ENCODE measurements at regions not wholly inside any gene's neighbourhood (a gene's known extent, or its start where the extent isn't known, plus 50 kb on each side); places are given as distances from the start of the nearest gene placed in this dataset.

DNA sequence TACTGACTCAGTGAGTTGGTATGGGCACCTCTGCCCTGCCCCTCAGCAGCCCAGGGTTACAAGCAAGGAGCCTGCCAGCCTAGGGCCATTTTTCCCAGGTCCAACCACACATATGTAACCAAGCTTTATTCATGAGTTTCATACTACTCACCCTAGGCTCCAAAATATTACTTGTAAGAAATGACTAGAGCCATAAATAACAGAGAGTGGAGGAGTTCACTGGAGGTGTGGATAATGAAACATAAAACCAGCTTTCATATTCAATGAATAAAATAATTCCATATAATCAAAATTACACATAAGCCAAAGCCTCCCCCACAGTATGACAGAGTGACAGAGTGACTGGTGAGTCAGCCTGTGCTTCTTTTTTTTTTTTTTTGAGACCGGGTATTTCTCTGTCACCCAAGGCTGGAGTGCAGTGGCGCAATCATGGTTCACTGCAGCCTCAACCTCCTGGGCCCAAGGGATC lies 229.8 kb upstream of the SASH1 start:
- CTCF ChIA-PET, result no interaction called here
- DNase-seq (ENCODE audit: extremely low spot score), result no peak
- TF ChIP-seq, protein P1, sequence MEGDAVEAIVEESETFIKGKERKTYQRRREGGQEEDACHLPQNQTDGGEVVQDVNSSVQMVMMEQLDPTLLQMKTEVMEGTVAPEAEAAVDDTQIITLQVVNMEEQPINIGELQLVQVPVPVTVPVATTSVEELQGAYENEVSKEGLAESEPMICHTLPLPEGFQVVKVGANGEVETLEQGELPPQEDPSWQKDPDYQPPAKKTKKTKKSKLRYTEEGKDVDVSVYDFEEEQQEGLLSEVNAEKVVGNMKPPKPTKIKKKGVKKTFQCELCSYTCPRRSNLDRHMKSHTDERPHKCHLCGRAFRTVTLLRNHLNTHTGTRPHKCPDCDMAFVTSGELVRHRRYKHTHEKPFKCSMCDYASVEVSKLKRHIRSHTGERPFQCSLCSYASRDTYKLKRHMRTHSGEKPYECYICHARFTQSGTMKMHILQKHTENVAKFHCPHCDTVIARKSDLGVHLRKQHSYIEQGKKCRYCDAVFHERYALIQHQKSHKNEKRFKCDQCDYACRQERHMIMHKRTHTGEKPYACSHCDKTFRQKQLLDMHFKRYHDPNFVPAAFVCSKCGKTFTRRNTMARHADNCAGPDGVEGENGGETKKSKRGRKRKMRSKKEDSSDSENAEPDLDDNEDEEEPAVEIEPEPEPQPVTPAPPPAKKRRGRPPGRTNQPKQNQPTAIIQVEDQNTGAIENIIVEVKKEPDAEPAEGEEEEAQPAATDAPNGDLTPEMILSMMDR (IDR thresholded peaks at IDR 0.05; ENCODE audit: control extremely low read depth, extremely low read depth, low read depth, missing control alignments), result no peak
- POLR2A ChIA-PET, result no interaction called here

DNA sequence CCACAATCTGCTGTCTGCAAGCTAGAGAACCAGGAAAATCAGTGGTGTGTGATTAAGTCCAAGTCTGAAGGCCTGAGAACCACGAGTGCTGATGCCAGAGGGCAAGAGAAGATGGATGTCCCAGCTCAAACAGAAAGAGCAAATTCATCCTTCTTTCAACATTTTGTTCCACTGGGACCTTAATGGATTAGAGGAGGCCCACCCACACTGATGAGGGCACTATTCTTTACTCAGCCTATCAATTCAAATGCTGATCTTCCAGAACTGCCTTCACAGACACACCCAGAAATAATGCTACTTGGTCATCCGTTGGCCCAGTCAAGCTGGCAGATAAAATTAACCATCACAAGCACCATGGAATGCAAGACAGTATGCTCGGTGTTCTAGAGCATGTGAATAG lies 226.6 kb upstream of the SASH1 start:
- ChIA-PET CTCF (no interaction called here), POLR2A (no interaction called here)
- no peak for DNase-seq (ENCODE audit: extremely low spot score)
- TF ChIP-seq, protein P1 (IDR thresholded peaks at IDR 0.05; ENCODE audit: control extremely low read depth, extremely low read depth, low read depth, missing control alignments), result no peak

DNA sequence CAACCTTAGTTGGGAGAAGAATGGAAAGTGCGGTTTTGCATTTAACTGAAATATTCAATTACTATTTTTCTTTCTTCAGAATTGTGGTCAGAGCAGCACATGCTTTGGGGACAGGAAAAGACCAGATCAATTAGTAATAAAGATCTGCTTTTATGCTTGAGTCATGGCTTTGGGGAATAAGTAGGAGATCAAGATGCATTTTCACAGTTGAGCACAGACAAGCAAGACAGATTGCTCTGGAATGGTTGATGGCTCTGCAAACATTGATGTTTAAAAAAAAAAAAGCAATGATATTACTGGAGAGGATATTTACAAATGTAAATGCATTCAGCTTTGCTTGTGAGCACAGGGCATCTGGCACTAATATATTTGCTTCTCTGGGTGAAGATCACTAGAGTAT lies 224.4 kb upstream of the SASH1 start:
- CTCF ChIA-PET, result no interaction called here
- POLR2A ChIA-PET, result no interaction called here
- DNase-seq (ENCODE audit: extremely low spot score), result no peak
- TF ChIP-seq, protein P1 (IDR thresholded peaks at IDR 0.05; ENCODE audit: control extremely low read depth, extremely low read depth, low read depth, missing control alignments), result no peak

DNA sequence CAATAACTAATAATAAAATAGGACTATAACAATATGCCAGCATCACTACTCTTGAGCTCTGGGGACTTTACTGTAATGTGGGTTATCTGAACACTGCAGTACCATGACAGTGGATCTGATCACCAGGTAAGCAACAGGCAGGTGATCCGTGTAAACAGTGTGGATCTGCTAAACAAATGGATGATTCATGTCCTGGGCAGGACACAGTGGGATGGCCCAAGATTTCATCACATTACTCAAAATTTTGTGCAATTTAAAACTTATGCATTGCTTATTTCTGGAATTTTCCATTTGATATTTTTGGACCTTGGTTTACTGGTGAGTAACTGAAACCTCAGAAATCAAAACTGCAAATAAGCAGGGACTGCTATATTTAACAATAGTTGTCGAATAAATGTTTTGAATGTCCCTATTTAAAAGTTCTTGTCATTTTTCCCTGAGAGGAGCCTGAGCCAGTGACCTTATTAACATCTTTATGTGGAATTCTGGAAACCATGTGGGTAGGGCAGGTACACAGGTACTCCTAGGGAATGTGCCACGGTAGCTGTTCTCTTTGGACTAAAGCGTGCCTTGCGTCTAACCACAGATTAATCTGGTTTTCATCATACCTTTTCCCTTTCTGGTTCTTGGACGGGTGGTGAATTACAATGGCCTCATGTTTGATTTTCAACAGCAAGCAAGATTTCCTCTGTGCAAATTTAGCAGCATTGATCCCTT lies 214.5 kb upstream of the SASH1 start:
- POLR2A ChIA-PET, result no interaction called here
- TF ChIP-seq, protein P1 (IDR thresholded peaks at IDR 0.05; ENCODE audit: control extremely low read depth, extremely low read depth, low read depth, missing control alignments), result no peak
- CTCF ChIA-PET, result interaction anchor here (1.1 kb wide), 1 partner anchor 8 kb away, joined by 4 read pairs; no protein-coding TSS in a partner anchor
- DNase-seq (ENCODE audit: extremely low spot score), result no peak

DNA sequence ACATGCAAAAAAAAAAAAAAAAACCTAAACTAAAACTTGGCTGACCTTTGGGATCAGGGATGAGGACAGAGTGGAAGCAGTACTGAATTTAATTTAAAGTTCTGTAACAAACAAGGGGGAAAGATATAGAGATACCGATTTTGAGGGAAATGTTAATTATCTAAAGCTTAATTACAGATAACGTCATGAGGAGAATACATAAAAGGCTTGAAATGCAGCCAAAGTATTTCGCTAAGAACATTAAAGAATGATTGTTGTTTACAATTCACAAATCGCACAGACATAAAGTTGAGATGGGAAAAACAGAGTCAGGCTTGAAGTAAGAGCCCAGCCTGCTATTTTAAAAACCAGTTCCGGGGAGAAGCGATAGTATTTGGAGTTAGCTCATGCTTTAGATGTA lies 208.0 kb upstream of the SASH1 start:
- TF ChIP-seq, protein P1 (IDR thresholded peaks at IDR 0.05; ENCODE audit: control extremely low read depth, extremely low read depth, low read depth, missing control alignments), result no peak
- CTCF ChIA-PET, result interaction anchor here (1.5 kb wide), 2 partner anchors 10 to 18 kb away, joined by 4 to 7 read pairs; no protein-coding TSS in a partner anchor
- no peak for DNase-seq (ENCODE audit: extremely low spot score)
- POLR2A ChIA-PET, result no interaction called here

DNA sequence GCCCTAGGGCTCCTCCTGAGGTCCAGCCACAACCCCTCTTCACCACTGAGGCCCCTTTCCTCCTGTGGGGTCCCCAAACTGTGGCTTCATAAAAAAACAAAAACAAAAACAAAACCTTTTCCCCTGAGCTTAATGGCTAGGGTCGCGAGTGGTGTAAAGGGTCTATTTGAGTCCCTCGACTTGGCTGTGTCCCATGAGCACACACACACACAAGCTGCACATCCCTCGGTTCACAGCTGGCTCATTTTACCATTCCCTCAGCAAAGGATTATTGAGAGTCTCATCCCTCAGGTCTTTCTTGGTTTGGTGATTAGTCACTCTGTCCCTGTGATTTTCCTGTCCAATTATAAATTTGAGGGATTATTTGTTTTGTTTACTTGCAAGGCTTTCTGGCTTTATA lies 206.1 kb upstream of the SASH1 start:
- POLR2A ChIA-PET, result no interaction called here
- TF ChIP-seq, protein P1 (IDR thresholded peaks at IDR 0.05; ENCODE audit: control extremely low read depth, extremely low read depth, low read depth, missing control alignments), result no peak
- no peak for DNase-seq (ENCODE audit: extremely low spot score)
- CTCF ChIA-PET, result interaction anchor here (1.2 to 3.9 kb wide), 4 partner anchors 8 to 15 kb away, joined by 3 to 13 read pairs (median 5); no protein-coding TSS in a partner anchor

All from GM10248 (cell line).